Stimulated activated naive CD4-positive, alpha-beta T cell (primary cell): ENCODE measurements at regions not wholly inside any gene's neighbourhood (a gene's known extent, or its start where the extent isn't known, plus 50 kb on each side); places are given as distances from the start of the nearest gene placed in this dataset.

Experiments used
- DNase-seq, 6 experiments: peaks; one replicate each; lab custom pipeline; 2025; lab: John Stamatoyannopoulos, UW

DNA sequence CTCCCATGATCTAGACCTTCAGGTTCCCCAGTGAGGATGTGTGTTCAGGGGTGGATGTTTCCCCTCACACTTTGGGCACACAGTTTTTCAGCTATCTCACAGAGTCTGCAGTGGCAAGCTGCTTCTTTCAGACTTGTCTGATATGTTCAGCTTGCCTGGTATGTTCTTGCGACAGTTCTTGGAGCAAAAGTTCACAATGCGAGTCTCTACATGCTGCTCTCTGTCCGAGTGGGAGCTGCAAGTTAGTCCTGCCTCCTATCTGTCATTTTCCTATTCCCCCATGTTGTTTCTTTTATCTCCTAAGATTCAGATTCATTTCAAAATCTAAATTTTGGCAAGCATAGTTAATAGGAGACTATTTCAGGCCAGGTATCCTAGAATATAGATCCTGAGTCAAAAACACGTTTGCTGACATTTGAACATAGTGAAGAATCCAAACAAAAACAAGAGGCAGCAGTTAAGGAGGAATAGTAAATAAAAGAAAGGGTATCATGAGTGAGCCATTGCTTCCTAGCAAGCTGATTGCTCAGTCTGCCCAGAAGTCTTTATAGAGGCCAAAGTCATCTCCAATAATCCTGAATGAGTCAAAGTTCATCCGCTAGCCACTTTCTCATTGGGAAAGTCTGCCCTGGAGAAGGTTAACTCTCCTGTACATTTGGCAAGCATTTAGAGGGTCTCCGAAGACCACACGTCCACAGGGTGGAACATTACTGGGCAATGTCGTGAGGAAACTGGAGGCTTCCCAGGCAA is 140.2 kb upstream of the MOCS1 start:
- DNase-seq: no peak

DNA sequence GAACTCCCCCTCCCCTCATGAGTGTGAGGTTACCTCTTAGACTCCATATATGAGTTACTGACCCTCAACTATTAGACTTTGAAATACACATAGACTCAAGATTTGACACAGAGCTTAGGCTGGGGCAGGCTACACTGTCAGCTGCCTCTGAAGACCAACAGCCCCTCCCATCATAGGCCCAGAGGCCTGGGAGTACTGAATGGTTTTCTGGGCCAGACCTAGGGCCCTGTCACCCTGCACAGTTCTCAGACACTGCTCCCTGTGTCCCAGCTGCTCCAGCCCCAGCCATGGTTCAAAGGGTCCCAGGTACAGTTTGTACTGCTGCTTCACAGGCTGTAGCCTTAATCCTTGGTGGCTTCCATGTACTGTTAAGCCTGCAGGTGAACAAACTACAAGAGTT is 132.1 kb upstream of the MOCS1 start:
- DNase-seq: no peak

DNA sequence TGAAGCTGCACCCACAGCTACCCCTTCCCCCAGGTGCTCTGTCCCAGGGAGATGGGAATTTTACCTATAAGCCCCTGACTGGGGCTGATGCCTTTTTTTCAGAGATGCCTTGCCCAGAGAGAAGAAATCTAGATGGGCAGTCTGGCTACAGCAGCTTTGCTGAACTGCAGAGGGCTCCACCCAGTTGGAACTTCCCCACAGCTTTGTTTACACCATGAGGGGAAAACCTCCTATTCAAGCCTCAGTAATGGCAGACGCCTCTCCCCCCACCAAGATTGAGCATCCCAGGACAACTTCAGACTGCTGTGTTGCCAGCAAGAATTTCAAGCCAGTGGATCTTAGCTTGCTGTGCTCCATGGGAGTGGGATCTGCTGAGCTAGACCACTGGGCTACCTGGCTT is 122.6 kb upstream of the MOCS1 start:
- no peak for DNase-seq

DNA sequence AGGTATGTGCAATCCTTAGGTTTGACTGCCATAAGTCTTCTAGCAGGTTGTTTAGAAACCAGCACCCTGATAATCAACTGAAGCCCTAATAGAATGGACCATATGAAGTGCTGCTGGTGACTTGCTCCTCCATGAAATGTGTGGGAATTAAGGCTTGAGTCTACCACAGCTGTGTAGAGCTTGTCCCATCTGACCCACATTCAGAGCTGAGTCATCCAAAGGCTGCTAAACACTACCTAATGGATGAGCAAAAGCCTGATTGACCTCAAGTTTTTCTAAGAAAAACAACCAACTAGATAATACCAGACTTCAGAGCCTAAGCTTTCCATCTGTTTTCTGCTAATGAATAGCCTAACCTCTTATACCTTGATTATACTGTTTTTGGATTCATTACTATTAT is 120.3 kb upstream of the MOCS1 start:
- no peak for DNase-seq

DNA sequence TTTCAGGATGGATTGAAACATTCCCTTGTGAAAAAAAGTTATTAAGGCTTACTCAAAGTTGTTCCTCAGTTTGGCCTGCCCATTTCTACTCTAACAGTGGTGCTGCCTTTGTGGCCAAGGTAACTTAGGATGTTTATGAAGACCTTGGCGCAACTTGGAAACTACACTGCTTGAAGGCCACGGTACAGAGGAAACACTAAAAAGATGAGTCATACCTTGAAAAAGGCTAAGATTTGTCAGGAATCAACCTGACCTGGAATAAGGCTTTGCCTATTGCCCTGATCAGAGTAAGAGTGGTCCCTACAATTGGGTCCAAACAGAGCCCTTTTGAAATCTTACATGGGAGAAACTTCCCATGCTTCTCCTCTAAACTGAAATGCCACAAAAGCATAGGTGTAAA is 119.9 kb upstream of the MOCS1 start:
- no peak for DNase-seq

DNA sequence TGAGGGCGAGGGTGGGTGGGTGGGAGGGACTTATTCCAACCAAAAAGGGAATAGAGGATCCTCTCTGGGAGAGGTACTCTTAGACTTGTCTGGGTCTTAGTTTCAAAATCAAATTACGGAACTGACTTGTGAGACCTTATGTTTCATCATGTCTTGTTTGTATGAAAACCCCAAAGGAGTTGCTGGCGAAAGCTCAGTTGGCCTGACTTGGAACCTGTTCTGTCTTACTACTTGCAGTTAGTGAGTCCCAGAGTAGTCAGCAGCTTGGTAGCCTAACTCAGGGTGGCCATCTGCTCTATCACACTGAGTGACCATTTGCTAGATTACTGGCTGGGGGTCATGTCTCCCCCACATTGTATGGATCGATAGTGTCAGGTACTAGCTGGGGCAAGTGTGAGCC is 114.9 kb upstream of the MOCS1 start:
- no peak for DNase-seq

DNA sequence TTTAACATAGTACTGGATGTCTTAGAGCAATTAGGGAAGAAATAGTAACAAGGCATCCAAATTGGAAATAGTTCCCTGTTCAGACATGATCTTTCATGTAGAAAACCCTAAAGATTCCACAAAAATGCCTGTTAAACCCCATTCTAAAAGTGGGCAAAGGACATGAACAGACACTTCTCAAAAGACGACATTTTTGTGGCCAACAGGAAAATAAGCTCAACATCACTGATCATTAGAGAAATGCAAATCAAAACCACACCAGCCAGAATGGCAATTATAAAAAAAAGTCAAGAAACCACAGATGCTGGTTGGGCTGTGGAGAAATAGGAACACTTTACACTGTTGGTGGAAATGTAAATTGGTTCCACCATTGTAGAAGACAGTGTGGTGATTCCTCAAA is 109.9 kb upstream of the MOCS1 start:
- DNase-seq: no peak

DNA sequence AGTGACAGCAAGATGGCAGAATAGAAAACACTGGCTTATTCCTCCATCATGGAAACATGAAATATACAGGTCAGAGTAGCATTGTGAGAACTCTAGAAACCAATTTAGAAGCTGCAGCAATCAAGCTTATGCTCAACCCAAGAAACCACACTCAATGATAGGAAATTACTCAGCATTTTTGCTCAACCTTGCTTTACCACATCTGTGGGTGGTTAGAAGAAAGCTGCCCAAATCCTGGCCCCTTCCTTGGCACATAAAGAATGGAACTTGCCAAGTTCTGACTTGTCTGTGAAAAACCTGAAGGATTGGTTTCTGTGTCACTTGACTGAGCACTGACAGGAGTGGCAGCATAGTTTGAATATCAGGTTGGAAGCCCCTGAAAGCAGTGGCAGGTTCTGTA is 108.0 kb upstream of the MOCS1 start:
- no peak for DNase-seq

DNA sequence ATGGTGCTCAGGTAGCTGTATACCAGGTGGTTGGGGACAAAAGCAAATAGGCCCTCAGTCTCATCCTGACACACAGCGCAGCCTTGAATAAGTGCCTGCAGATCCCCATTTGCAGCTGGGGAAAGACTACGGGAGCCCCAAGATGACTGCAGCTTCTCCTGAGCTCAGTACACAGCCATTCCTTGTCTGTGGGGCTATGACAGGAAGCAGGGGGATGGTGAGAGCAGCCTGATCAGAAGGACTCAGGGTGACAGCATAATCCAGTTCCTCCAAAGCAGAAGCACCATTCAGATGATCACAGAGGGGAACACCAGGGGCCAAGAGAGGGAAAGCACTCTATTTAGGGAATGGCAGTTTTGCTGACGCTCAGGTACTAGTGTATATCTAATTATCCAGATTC is 104.8 kb upstream of the MOCS1 start:
- no peak for DNase-seq

DNA sequence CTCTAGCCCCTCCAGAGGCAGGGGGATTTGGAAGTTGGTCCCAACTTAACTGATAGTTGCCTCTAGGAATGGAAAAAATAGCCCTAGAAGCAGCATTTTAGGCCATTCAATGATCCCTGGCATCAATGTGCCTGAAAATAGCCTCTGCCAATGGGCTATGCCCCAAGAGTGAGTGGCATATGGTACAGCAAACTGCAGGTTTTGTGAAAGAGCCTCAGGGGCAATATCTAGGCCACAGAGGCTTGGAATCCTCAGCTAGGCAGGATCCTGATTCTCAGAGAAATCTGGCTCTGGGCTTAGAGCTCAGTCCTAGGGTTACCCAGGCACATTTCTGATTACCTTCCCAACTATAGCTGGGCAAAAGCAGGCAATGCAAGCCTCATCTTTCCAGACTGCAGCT is 104.4 kb upstream of the MOCS1 start:
- no peak for DNase-seq

DNA sequence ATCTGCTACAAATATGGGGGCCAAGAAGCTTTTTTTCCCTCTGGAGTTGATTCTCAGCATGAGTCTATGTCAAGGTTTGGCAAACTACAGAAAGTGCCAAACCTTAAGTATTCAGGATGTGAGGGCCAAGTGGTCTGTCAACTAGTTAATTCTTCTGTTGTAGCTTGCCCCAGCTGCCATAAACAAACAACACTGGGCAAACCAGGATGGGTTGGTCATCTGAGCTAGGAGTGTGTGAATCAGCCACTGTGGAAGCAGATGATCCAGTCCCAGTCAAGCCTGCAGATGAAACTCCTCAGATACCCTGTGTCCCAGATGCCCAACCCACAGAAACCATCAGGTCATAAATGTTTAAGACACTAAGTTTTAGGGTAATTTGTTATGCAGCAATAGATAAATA is 103.0 kb upstream of the MOCS1 start:
- DNase-seq: no peak

DNA sequence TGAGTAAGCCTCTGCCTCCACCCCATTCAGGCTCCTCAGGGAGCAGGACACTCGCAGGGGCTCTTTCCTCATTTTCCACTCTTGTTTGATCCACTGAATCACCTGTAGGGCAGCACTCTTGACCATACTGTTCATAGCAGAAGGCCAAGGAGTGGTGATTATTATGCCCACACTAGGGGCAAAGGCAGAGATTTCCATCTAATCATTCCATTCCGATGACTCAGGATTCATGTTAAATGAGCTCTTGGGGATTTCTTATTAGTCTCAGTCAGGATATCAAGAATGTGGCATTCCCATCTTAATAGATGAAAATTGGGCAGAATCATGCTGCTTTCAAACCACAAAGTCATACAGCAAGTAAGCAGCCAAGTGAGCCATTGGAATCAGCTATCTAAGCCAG is 101.9 kb upstream of the MOCS1 start:
- DNase-seq: no peak

DNA sequence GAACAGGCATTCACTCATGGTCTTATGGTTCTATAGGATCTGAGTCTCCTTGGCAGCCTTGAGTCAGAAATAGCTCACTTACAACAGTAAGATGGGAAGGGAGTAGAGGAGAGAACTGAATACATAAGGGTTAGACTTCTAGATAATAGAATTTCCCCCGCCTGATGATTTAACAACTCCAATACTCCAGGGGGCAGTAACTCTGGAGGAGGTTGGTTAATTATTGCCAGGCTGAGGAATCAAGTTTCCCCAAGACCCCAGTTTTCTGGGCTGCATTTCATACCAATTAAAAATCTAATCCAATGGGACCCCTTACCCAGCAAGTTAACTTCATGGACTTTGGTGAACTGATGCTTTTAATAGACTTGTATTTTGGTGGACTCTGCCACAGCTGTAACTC is 94.2 kb upstream of the MOCS1 start:
- DNase-seq: no peak

DNA sequence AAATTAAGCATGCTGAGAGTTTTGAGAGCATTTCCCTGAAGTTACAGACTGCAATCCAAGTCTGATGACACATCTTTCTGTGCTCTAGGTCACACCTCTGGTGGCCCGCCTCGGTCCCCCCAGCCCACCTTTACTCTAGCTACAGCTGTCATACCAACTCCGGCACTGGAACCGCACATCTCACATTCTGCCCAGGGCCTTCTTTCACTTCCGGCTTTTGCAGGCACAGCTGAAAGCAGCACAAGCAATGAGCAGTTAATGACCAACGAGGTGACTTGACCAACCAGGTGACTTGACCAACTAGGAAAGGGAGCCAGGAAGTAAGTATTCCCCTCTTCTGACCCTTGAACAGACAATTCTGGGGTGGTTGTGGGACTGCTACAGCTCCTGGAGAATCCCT is 88.6 kb upstream of the MOCS1 start:
- no peak for DNase-seq

DNA sequence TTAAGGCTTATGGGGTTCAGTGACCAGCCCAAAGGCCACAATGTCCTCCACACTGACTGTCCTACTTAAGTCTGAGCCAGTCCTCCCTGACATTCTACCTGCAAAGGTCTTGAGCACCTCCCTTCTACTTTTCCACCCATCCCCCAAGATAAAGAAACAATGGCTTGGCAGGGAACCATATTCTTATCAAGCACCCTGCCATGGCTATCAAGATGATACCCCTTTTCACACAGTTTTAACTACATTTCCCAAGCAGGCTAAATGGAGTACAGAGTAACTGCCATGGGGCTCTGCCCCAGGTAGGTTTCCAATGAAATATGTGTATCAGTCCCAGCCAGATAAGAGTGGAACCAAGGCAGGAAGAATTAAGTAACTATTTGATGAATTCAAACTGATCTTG is 85.9 kb upstream of the MOCS1 start:
- no peak for DNase-seq

DNA sequence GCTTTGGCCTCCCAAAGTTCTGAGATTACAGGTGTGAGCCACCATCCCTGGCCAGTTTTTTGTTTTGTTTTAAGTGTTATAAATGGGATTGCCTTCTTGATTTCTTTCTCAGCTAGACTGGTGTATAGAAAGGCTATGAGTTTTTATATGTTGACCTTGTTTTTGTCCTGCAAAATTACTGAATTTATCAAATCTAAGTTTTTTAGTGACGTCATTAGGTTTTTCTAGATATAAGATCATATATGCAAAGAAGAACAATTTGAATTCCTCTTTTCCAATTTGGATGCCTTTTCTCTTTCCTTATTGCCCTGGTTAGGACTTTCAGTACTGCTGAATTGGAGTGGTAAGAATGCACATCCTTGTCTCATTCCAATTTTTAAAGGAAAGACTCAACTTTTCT is 81.3 kb upstream of the MOCS1 start:
- no peak for DNase-seq

DNA sequence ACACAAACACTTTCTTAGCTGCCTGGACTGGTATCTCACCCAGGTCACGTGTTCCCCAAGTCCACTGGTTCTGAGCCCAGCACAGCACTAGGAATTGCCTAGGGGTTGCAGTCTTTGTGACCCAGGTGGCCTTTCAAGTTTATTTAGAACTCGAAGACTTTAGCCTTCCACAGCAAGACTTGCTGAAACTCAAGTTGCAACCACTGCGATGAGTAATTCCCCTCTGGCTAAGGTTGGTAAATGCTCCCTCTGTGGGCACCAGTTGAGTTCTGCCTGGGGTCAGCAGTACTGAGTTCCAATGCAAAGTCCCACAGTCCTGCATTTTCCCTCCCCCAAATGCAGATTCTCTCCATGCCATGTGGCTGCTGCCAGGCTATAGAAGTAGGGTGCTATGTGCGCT is 77.6 kb upstream of the MOCS1 start:
- DNase-seq: no peak

DNA sequence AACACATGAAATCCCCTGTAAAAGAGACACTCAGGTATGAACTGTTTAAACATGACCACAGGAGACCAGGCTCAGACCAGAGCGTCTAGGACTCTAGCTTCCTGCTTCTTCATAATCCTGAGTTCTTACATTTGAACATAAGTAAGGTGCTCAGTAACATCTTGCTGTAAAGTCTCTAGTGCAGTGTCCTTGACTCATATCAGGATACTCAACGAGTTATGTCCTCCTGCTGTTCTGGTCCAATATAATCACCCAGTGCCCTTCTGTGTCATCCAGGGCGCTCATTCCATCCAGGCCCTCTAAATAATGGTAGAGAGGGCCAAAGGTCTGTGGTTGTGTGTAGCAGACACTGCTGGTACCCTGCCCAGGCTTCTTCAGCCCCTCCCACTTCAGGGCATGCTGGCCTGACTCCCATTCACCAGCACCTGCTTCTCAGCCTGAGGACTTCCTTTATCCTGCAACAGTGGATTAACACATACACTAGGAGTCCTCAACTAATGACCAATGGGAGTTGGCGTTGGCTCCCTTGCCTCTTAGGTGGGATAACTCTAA is 66.8 kb upstream of the MOCS1 start:
- DNase-seq: no peak

DNA sequence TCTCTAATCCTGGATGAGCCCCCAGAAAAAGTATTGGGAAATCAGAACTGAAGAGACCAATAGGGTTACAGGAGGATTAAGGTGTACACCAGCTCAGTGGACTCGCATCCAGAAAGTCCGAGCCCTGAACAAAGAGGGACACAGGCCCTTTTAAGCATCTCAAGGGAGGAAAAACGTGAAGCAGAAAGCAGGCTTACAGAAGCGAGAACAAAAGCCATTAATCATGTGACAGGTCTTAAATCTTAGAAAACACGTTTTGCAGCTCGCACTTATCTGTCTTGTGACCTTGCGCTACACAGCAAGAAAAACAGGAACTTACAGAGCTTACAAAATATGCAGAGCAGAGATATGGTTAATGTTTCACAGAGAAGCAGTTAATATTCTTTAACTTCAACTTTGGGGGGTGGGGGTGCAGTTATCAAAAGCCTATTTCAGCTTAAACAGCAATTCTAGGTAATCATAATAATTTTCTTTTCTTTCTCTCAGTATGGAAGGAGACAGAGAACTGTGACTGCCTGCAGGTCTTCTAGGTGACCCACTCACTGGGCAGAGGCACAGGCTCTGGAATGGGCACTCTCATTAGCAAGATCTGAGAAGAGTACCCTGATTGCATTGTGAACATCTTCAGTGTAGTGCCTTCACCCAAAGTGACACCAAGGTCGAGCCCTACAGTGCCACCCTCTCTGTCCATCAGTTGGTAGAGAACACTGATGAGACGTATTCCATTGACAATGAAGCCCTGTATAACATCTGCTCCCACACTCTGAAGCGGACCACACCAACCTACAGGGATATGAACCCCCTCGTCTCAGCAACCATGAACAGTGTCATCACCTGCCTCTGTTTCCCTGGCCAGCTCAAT is 65.0 kb upstream of the MOCS1 start:
- DNase-seq: no peak

DNA sequence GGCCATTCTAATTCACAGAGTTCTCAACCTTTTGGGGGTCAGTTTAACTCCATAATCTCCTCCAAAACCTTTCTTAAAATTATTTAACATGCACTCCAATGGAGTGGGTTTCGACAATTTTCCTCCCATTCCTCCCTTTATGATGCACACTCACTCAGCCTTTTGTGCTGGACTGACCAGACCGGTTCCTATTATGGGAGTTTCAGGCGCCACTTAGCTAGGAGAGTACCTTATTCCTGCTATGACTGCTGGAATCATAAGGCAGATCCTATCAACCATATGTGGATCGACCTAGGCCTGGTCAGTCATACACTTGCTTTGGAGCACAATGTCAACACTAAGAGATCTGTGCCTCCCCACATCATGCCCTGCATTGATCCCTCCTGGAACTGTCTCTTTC is 63.9 kb upstream of the MOCS1 start:
- DNase-seq: no peak

DNA sequence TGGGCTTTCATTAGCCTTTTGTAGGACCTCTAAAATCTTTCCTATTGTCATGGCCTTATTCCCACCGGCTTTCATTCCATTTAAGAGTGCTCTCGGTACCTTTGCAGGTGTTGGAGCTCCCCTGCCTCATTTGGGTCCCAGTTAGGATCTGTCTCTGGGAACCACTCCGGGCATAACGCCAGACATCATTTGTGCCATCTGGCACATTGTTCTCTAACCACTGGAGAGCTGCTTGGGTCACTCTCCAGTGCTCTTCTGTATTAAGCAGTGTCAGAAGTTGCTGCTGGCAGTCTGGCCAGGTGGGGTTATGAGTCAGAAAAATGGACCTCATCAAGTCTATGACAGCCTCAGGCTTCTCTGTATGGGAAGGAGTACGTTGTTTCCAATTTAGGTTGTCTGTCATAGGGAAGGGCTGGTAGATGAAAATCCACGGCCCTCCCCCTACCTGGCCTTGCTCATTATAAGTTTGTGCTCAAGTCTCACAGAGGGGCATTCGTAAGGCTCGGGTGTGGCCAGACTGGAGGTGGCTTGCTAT is 62.9 kb upstream of the MOCS1 start:
- no peak for DNase-seq

DNA sequence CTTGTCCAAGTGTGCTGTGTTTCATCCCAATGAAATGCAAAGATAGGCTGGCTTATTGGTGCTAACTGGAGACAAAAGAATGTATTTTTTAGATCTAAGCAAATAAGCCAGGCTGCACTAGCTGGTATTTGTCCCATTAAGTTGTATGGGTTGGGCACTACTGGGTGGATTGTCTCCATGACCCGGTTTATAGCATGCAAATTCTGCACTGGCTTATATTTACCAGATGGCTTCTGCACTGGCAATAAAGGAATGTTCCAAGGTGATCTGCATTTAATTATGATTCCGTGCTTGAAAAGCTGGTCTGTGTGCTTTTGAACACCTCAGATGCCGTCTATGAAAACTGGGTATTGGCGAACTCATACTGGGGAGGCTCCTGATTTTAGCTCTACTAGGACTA is 61.4 kb upstream of the MOCS1 start:
- no peak for DNase-seq
